ENCODE measurements at regions not wholly inside any gene's neighbourhood (a gene's known extent, or its start where the extent isn't known, plus 50 kb on each side); places are given as distances from the start of the nearest gene placed in this dataset.

GRCh38 chr9:115629879-115630840 lies 512.2 kb upstream of the TNC start:
- no peak for DNase-seq

- DNase-seq = no peak
These were observed 514.4 kb upstream of the TNC start for GRCh38 chr9:115632391-115632790.

GRCh38 chr9:115633104-115633503 lies 515.1 kb upstream of the TNC start:
- DNase-seq = no peak

GRCh38 chr9:115635680-115636383 lies 517.8 kb upstream of the PAPPA start:
- no peak for DNase-seq

- no peak for DNase-seq
These were observed 517.0 kb upstream of the PAPPA start for GRCh38 chr9:115636596-115636995.

- DNase-seq = no peak
These were observed 515.9 kb upstream of the PAPPA start for GRCh38 chr9:115637661-115638060.

GRCh38 chr9:115640887-115641286 lies 512.7 kb upstream of the PAPPA start:
- no peak for DNase-seq

- DNase-seq = no peak
These were observed 511.3 kb upstream of the PAPPA start for GRCh38 chr9:115642285-115642684.

GRCh38 chr9:115643948-115644727 lies 509.5 kb upstream of the PAPPA start:
- DNase-seq = no peak

GRCh38 chr9:115649991-115650472 lies 503.6 kb upstream of the PAPPA start:
- DNase-seq = no peak

- no peak for DNase-seq
These were observed 502.8 kb upstream of the PAPPA start for GRCh38 chr9:115650768-115651167.

GRCh38 chr9:115651461-115651860 lies 502.1 kb upstream of the PAPPA start:
- no peak for DNase-seq

- no peak for DNase-seq
These were observed 500.4 kb upstream of the PAPPA start for GRCh38 chr9:115653171-115653606.

- no peak for DNase-seq
These were observed 495.9 kb upstream of the PAPPA start for GRCh38 chr9:115657695-115658094.

GRCh38 chr9:115665519-115665918 lies 488.1 kb upstream of the PAPPA start:
- DNase-seq = no peak

- no peak for DNase-seq
These were observed 485.1 kb upstream of the PAPPA start for GRCh38 chr9:115668521-115668920.

- no peak for DNase-seq
These were observed 482.2 kb upstream of the PAPPA start for GRCh38 chr9:115671236-115671962.

GRCh38 chr9:115671963-115672305 lies 481.7 kb upstream of the PAPPA start:
- no peak for DNase-seq

GRCh38 chr9:115672477-115673316 lies 480.9 kb upstream of the PAPPA start:
- no peak for DNase-seq

GRCh38 chr9:115673599-115673998 lies 480.0 kb upstream of the PAPPA start:
- no peak for DNase-seq

GRCh38 chr9:115674091-115674490 lies 479.5 kb upstream of the PAPPA start:
- DNase-seq = no peak

- DNase-seq = no peak
These were observed 477.8 kb upstream of the PAPPA start for GRCh38 chr9:115675834-115676233.
